Calu3 (cell line): ENCODE measurements at regions not wholly inside any gene's neighbourhood (a gene's known extent, or its start where the extent isn't known, plus 50 kb on each side); places are given as distances from the start of the nearest gene placed in this dataset.

Source experiments
- BruUV-seq: library from RNA; stranded (reverse); fragments of 400-500 nt; replicated peaks from 2 replicates; lab custom pipeline; 2021; lab: Mats Ljungman, UMichigan
- CTCF ChIA-PET: fragments of 300-600 bp; sonication (Branson Sonifier 250); formaldehyde crosslinking; loops from one replicate; lab custom pipeline; 2022; ENCODE audit warnings: antibody characterized with exemption; lab: Charles Lee
- DNase-seq: peaks from one replicate; pipeline ENCODE4 v3.0.0; 2022
- H3K27ac Mint-ChIP-seq: one replicate; pipeline ENCODE4 v1.8.0; 2022; ENCODE audit warnings: mixed read lengths; ENCODE audit not compliant: unreplicated experiment
- H3K27me3 Mint-ChIP-seq: one replicate; pipeline ENCODE4 v1.8.0; 2022; ENCODE audit warnings: mixed read lengths; ENCODE audit not compliant: unreplicated experiment
- H3K36me3 Mint-ChIP-seq: one replicate; pipeline ENCODE4 v1.8.0; 2022; ENCODE audit warnings: mild to moderate bottlenecking, moderate library complexity, mixed read lengths; ENCODE audit not compliant: insufficient read depth, unreplicated experiment
- H3K4me1 Mint-ChIP-seq: one replicate; pipeline ENCODE4 v1.8.0; 2022; ENCODE audit warnings: mild to moderate bottlenecking, low read depth, mixed read lengths; ENCODE audit not compliant: unreplicated experiment
- H3K4me3 Mint-ChIP-seq: one replicate; pipeline ENCODE4 v1.8.0; 2022; ENCODE audit warnings: mild to moderate bottlenecking, low read depth, moderate library complexity, mixed read lengths; ENCODE audit not compliant: unreplicated experiment
- H3K9me3 Mint-ChIP-seq: one replicate; pipeline ENCODE4 v1.8.0; 2022; ENCODE audit warnings: low read depth, mixed read lengths; ENCODE audit not compliant: unreplicated experiment
- intact Hi-C: fragments of 100-400 bp; cut with micrococcal nuclease; formaldehyde crosslinking; loops from one replicate; pipeline ENCODE4 v1.10.0; 2022; ENCODE audit not compliant: unreplicated experiment
- TF ChIP-seq, protein P1 (sequence below): fragments of 200-600 bp; IDR thresholded peaks from one replicate; pipeline ENCODE4 v1.8.0; 2022; ENCODE audit warnings: antibody characterized with exemption; ENCODE audit not compliant: unreplicated experiment

DNA sequence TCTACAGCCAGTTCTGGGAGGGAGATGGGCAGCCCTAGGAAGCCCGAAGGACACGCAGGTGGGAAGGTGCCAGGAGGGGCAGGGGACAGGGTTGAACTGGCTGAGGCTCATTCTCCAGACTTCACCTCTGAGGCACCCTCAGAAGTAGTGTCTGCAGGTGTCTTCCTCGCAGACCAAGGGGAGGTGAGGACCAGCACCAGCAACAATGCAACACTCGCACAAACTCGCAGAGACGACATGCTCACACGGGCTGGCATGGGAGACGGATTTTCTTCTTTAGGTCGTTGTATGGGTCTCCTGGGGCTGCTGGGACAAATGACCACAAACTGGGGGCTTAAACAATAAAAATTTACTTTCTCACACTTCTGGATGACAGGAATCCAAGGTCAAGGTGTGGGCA, 132.2 kb upstream of the FOXF1 start:
- DNase-seq = no peak
- Mint-ChIP-seq H3K4me1 (no peaks in the 10 kb centered on the region), H3K9me3 (peaks cover 7% of the 10 kb centered on the region), H3K27ac (no peak overlapping the region), H3K36me3 (no peaks in the 10 kb centered on the region), H3K27me3 (peaks cover 94% of the 10 kb centered on the region), H3K4me3 (no peak overlapping the region)
- CTCF ChIA-PET = no interaction called here
- TF ChIP-seq, protein P1, sequence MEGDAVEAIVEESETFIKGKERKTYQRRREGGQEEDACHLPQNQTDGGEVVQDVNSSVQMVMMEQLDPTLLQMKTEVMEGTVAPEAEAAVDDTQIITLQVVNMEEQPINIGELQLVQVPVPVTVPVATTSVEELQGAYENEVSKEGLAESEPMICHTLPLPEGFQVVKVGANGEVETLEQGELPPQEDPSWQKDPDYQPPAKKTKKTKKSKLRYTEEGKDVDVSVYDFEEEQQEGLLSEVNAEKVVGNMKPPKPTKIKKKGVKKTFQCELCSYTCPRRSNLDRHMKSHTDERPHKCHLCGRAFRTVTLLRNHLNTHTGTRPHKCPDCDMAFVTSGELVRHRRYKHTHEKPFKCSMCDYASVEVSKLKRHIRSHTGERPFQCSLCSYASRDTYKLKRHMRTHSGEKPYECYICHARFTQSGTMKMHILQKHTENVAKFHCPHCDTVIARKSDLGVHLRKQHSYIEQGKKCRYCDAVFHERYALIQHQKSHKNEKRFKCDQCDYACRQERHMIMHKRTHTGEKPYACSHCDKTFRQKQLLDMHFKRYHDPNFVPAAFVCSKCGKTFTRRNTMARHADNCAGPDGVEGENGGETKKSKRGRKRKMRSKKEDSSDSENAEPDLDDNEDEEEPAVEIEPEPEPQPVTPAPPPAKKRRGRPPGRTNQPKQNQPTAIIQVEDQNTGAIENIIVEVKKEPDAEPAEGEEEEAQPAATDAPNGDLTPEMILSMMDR = no peak
- intact Hi-C loops = no loop called here
- BruUV-seq = no TSS peak

DNA sequence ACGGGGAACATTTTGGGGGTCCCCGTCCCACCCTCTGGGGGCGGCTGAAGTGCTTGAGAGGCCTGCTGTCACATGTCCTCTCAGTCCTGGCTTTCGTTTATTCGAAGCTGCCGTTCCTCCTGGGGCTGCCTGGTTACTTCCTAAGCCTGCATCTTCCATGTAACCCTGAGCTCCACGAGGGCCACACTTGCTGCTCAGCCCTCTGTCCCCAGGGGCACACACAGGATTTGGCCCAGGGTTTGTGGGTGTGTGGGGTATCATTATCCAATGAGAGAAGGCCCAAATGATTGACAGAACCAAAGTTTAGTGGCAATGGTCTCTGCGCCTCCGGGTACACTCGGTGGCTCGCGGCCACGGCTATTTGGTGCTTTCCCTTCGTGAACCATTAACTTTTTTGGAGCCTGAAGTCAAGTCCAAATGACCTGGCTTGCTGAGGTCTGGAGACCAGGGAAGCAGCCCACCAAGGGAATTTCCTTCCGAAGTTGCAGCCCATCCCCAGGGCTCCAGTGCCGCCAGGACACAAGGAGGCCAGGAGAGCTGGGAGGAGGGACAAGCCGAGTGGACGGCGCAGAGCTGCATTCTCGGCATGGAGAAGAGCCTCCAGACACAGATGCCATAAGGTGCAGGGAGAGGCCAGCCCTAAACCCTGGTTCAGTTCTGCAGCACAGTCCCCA, 131.4 kb upstream of the FOXF1 start:
- intact Hi-C loops = no loop called here
- CTCF ChIA-PET = interaction anchor here (0.5 kb wide), 1 partner anchor 259 kb away, joined by 9 read pairs; no protein-coding TSS in a partner anchor
- H3K4me3 Mint-ChIP-seq = no peak overlapping the region
- no peak for DNase-seq
- no peak overlapping the region for H3K27ac Mint-ChIP-seq
- peaks cover 94% of the 10 kb centered on the region for H3K27me3 Mint-ChIP-seq
- H3K4me1 Mint-ChIP-seq = no peaks in the 10 kb centered on the region
- no TSS peak for BruUV-seq
- TF ChIP-seq, protein P1 = no peak
- no peaks in the 10 kb centered on the region for H3K36me3 Mint-ChIP-seq
- H3K9me3 Mint-ChIP-seq = peaks cover 7% of the 10 kb centered on the region

DNA sequence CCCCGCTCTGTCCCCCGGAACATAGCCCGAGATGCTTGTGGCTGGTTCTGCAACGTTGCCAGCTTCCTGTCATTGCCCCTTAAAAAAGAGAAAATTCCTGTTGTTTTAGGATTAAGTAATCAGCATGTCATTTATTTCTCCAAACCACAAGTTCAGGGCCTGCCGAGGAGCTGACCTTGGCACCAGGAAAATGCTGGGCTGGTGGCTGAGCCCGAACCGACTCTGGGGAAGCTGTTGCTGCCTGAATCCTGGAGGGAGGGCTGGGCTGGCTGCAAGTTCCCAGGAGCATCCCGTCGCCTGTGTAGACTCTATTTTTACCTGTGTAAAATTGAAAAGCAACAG, 130.9 kb upstream of the FOXF1 start:
- CTCF ChIA-PET = interaction anchor here (0.5 kb wide), 1 partner anchor 259 kb away, joined by 9 read pairs; no protein-coding TSS in a partner anchor
- no peak overlapping the region for H3K4me3 Mint-ChIP-seq
- no peaks in the 10 kb centered on the region for H3K4me1 Mint-ChIP-seq
- intact Hi-C loops = no loop called here
- no TSS peak for BruUV-seq
- peaks cover 94% of the 10 kb centered on the region for H3K27me3 Mint-ChIP-seq
- H3K9me3 Mint-ChIP-seq = peaks cover 5% of the 10 kb centered on the region
- no peak for DNase-seq
- no peak overlapping the region for H3K27ac Mint-ChIP-seq
- TF ChIP-seq, protein P1 = no peak
- H3K36me3 Mint-ChIP-seq = no peaks in the 10 kb centered on the region

DNA sequence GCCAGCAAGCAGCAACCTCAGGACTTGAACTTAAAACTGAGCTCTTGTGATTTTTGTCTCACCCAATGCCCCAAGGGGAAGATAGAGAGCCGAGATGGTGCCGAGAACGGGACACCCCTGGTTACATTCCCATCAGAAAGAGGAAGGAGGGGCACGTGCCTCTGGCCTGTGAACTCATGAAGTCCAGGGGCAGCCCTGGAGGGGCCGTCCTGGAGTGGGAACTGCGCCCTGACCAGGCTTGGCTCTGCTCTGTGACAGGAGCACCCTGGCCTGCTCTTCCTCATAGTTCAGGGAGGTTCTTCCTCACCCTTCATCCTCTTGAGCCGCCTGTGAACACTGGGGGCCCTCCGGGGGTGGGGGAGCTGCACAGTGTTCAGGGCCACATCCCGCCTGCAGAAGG, 130.3 kb upstream of the FOXF1 start:
- no peaks in the 10 kb centered on the region for H3K4me1 Mint-ChIP-seq
- CTCF ChIA-PET = no interaction called here
- no TSS peak for BruUV-seq

More for the DNA sequence above, 130.3 kb upstream of the FOXF1 start:
- peaks cover 94% of the 10 kb centered on the region for H3K27me3 Mint-ChIP-seq
- intact Hi-C loops = no loop called here
- no peak overlapping the region for H3K4me3 Mint-ChIP-seq
- H3K36me3 Mint-ChIP-seq = no peaks in the 10 kb centered on the region
- H3K27ac Mint-ChIP-seq = no peak overlapping the region
- no peaks in the 10 kb centered on the region for H3K9me3 Mint-ChIP-seq
- DNase-seq = no peak
- TF ChIP-seq, protein P1 = no peak
